IgD-negative memory B cell (primary cell): ENCODE measurements at regions not wholly inside any gene's neighbourhood (a gene's known extent, or its start where the extent isn't known, plus 50 kb on each side); places are given as distances from the start of the nearest gene placed in this dataset.
A peak's percentile ranks its signal among the peaks of the same experiment; 100 is the strongest.

Experiments used
- H3K27ac Mint-ChIP-seq, 3 donors: one replicate each; pipeline ENCODE4 v1.8.0; 2020 to 2022; ENCODE audit warnings: mild to moderate bottlenecking in 3 of 3, mixed read lengths in 3 of 3, moderate library complexity in 1 of 3
- H3K27me3 Mint-ChIP-seq: one replicate; pipeline ENCODE4 v1.8.0; 2021; ENCODE audit warnings: mixed read lengths
- H3K36me3 Mint-ChIP-seq: one replicate; pipeline ENCODE4 v1.8.0; 2020; ENCODE audit warnings: mild to moderate bottlenecking, mixed read lengths
- H3K4me1 Mint-ChIP-seq, 3 donors: one replicate each; pipeline ENCODE4 v1.8.0; 2020 to 2022; ENCODE audit warnings: mixed read lengths in 3 of 3, mild to moderate bottlenecking in 1 of 3
- H3K4me3 Mint-ChIP-seq, 4 donors: one replicate each; pipeline ENCODE4 v1.8.0; 2020 to 2022; ENCODE audit warnings: mild to moderate bottlenecking in 4 of 4, mixed read lengths in 4 of 4, moderate library complexity in 3 of 4
- H3K9me3 Mint-ChIP-seq, 3 donors: one replicate each; pipeline ENCODE4 v1.8.0; 2020 to 2021; ENCODE audit warnings: mixed read lengths in 3 of 3, mild to moderate bottlenecking in 1 of 3

DNA sequence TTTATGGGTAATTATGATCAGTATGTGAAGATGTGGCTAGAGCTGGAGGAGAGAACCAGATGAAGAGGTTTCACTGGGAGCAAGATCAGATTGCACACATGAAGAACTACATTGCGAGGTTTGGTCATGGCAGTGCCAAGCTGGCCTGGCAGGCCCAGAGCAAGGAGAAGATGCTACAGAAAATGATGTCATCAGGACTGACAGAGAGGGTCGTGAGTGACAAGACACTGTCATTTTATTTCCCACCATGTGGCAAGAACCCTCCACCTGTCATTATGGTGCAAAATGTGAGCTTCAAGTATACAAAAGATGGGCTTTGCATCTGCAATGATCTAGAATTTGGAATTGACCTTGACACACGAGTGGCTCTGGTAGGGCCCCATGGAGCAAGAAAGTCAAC lies 168.3 kb downstream of the C3orf38 start:
- H3K9me3 Mint-ChIP-seq, result peaks cover 1 to 5% (median 2%) of the 10 kb centered on the region in 3 donors
- peaks cover 2% of the 10 kb centered on the region for H3K36me3 Mint-ChIP-seq
- H3K27ac Mint-ChIP-seq, result no peak overlapping the region
- H3K27me3 Mint-ChIP-seq, result no peaks in the 10 kb centered on the region
- peaks cover 1 to 3% (median 1%) of the 10 kb centered on the region in 3 donors for H3K4me1 Mint-ChIP-seq
- peak overlapping the region in 1 of 4 donors; percentile 49 for H3K4me3 Mint-ChIP-seq

DNA sequence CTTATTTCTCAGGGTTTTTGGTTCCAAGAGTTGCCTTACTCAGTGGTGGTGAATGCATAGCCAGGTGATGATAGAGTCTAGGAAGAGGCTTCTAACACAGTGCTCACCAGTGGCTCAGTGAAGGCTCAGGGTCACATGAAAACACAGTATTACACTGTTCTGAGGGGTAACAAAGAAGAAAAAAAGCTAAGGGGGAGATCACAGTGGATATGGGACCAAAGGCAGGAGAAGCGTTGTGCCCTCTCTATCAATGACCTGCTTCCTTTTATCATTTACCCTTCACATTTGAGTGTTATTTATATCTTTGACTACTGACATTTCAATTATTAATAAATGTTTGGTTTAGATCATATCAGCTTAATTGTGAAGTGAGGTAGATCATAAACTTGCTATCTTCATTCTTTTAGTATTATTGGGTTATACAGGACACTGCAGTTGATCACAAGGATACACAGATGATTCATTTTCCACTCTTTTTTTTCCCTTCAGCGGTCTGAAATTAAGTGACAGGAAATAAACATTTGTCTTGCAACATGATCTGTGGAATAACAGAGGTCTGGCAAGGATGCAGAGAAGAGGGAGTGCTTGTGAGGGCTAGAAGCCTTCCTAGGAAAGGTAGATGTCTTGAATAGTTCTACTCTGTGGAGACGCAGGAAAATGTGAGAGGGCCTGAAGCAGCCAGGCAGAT lies 171.7 kb downstream of the C3orf38 start:
- Mint-ChIP-seq H3K36me3 (peaks cover 2% of the 10 kb centered on the region), H3K27ac (no peak overlapping the region), H3K4me1 (peaks cover 1 to 3% (median 1%) of the 10 kb centered on the region in 3 donors), H3K27me3 (no peaks in the 10 kb centered on the region), H3K4me3 (no peak overlapping the region), H3K9me3 (peaks cover 2 to 9% (median 5%) of the 10 kb centered on the region in 3 donors)

DNA sequence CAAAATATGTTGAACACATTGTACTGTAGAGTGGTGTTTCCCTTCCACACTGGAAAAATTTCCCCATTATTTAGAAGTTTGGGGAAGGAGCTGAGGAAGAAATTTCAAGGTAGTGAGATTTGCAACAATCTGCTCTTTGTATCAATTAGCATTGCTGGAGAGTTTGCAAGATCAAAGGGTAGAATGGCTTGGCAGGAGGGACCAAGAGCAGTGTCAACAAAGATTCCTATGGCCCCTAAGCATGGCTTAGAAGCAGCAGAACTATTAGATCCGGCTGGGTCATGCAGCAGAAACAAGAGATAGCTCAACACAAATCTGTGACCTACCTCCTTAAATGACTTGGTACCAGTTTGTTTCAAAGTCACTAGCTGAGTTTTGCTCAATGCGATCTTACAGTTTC lies 175.0 kb downstream of the C3orf38 start:
- Mint-ChIP-seq H3K9me3 (peaks cover 2 to 9% (median 5%) of the 10 kb centered on the region in 3 donors), H3K4me3 (no peak overlapping the region), H3K27me3 (no peaks in the 10 kb centered on the region), H3K36me3 (peaks cover 2% of the 10 kb centered on the region), H3K4me1 (no peaks in the 10 kb centered on the region), H3K27ac (no peak overlapping the region)

DNA sequence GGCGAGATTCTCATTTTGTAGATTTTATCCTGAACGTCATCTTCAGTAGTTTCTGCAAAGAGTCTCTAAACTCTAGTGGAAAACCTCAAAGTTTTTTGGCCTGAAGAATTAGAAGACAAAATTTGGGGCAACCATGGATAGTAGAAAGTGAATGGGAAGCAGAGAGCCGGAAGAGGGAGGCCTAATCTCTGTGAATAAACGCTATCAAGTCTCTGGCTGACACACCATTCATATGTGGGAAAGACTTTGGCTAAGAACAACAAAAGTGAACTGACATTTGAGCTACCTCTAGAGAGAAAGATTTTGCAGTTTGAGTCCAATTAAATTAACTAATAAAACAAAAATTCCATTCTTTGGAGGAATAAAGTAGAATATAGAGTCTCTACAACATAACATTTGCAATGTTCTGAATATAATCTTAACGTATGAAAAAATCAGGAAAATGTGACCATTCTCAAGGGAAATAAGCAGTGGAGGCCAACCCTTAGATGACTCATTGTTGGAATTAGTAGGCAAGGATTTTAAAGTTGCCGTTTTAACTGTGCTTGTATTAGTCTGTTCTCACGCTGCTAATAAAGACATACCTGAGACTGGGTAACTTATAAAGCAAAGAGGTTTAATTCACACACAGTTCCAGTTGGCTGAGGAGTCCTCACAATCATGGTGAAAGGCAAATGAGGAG lies 184.6 kb downstream of the C3orf38 start:
- no peak overlapping the region for H3K4me3 Mint-ChIP-seq
- peaks cover 6 to 21% (median 12%) of the 10 kb centered on the region in 3 donors for H3K9me3 Mint-ChIP-seq
- H3K4me1 Mint-ChIP-seq, result peaks cover 0 to 2% (median 0%) of the 10 kb centered on the region in 3 donors
- no peak overlapping the region for H3K27ac Mint-ChIP-seq
- no peaks in the 10 kb centered on the region for H3K36me3 Mint-ChIP-seq
- H3K27me3 Mint-ChIP-seq, result no peaks in the 10 kb centered on the region

DNA sequence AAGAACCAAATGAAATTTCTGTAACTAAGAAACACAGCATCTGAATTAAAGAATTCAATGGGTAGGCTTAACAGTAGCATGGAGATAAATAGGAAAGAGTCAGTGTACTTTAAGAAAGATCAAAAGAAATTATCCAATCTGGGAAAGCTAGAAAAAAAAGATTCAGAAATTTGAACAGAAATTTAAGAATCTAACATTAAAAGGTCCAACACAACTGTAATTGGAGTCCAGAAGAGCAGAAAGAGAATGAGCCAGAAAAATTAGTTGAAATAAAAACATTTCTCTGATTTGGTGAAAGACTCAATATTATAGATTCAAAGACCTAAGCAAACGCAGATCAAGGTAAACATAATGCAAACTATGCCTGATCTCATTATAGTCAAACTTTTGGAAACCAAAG lies 187.1 kb downstream of the C3orf38 start:
- Mint-ChIP-seq H3K4me1 (peaks cover 0 to 2% (median 0%) of the 10 kb centered on the region in 3 donors), H3K36me3 (no peaks in the 10 kb centered on the region), H3K27ac (no peak overlapping the region), H3K27me3 (no peaks in the 10 kb centered on the region), H3K9me3 (peaks cover 6 to 24% (median 12%) of the 10 kb centered on the region in 3 donors), H3K4me3 (no peak overlapping the region)

DNA sequence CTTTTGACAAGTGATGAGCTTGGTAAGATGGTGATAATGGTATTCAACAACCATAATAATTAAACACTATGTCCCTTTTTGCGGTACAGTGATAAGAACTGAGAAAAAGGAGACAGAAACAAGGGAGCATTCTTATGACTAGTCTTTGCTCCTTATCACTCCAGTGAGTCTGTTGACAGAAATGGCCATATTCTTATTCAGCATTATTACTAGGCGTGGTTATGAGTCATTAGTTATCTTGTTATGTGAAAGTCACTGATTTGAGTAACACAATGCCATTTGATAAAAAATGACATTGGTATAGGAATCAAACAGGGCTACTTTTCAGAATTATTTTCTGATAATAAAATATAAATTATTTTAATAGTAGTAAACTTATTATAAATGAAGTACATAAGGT lies 193.5 kb downstream of the C3orf38 start:
- Mint-ChIP-seq H3K27ac (no peak overlapping the region), H3K4me3 (no peak overlapping the region), H3K36me3 (no peaks in the 10 kb centered on the region), H3K4me1 (peaks cover 0 to 5% (median 0%) of the 10 kb centered on the region in 3 donors), H3K27me3 (no peaks in the 10 kb centered on the region), H3K9me3 (peaks cover 0 to 6% (median 3%) of the 10 kb centered on the region in 3 donors)

DNA sequence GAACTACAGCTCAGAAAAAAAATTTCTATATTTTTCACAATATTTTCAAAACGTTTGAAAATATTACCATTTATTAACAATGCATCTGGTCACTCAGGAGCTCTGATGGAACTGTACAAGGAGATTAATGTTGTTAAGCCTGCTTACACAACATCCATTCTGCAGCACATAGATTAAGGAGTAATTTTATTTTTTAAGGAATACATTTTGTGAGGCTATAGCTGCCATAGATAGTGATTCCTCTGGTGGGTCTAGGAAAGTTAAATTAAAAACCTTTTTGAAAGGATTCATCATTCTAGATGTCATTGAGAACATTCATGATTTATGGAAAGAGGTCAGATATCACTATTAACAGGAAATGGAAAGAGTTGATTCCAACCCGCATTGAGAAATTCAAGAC lies 196.9 kb downstream of the C3orf38 start:
- H3K27ac Mint-ChIP-seq, result peak overlapping the region in 1 of 3 donors; percentile 41
- peaks cover 0 to 7% (median 0%) of the 10 kb centered on the region in 3 donors for H3K9me3 Mint-ChIP-seq
- no peaks in the 10 kb centered on the region for H3K36me3 Mint-ChIP-seq
- no peaks in the 10 kb centered on the region for H3K27me3 Mint-ChIP-seq
- peaks cover 0 to 5% (median 0%) of the 10 kb centered on the region in 3 donors for H3K4me1 Mint-ChIP-seq
- no peak overlapping the region for H3K4me3 Mint-ChIP-seq

DNA sequence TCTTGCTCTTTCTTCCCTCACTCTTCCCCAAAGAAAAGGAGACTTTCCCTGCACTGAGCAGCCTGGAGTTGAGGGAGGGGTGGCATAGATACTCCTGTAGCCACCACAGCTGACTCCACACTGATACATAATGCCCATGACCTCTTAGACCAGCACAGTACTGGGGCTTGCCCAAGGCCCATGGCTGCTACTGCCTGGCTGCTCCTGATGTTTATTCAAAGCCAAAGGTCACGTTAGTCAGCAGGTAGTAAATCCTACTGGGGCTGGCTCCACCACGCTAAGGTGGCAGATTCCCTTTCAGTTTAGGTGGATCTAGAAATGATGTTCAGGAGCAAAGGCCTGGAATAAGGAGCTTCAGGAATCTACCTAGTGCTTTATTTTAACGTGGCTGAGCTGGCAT lies 212.7 kb downstream of the C3orf38 start:
- H3K4me3 Mint-ChIP-seq, result no peak overlapping the region
- H3K4me1 Mint-ChIP-seq, result peaks cover 0 to 5% (median 0%) of the 10 kb centered on the region in 3 donors
- no peaks in the 10 kb centered on the region for H3K36me3 Mint-ChIP-seq
- peaks cover 2 to 9% (median 3%) of the 10 kb centered on the region in 3 donors for H3K9me3 Mint-ChIP-seq
- no peak overlapping the region for H3K27ac Mint-ChIP-seq
- no peaks in the 10 kb centered on the region for H3K27me3 Mint-ChIP-seq

DNA sequence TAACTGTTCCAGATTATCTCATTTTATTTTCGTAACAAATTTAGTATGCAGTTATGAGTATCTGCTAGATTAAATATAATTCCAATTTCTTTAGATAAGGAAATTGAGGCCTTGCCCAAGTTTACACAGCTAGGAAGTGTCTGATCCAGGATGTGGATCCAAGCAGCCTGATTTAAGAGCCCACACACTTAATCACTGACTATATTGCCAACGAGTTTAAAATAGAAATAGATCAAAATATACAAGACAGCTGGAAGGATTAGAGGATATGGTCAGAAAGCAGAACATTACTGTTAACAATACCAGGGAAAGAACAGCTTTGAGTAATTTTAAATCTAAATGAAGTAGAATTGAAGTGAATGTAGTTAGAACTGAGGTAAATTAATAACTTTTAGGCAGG lies 215.2 kb downstream of the C3orf38 start:
- H3K36me3 Mint-ChIP-seq, result peaks cover 6% of the 10 kb centered on the region
- H3K27me3 Mint-ChIP-seq, result no peaks in the 10 kb centered on the region
- H3K4me1 Mint-ChIP-seq, result peaks cover 0 to 5% (median 0%) of the 10 kb centered on the region in 3 donors
- no peak overlapping the region for H3K4me3 Mint-ChIP-seq
- H3K27ac Mint-ChIP-seq, result no peak overlapping the region
- H3K9me3 Mint-ChIP-seq, result peaks cover 0 to 13% (median 3%) of the 10 kb centered on the region in 3 donors

DNA sequence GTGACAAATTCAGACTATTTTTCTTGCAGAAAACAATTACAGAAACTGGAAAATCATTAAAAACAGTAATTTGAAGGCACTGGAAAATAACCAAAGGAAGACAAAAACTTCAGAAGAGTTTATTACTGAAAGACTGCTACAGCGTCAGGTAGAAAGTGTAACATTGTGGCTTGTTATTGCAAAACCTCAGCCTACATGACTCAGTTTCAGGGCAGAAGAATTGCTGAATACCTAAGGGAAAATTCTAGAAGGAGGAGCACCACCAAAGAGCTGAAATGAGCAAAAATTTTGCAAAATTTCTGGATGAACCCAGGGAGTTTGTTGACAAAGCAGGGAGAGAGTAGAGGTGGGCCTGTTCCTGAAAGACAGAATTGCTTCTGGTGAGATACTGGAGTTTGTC lies 219.6 kb downstream of the C3orf38 start:
- Mint-ChIP-seq H3K27me3 (no peaks in the 10 kb centered on the region), H3K4me3 (no peak overlapping the region), H3K9me3 (peaks cover 3 to 15% (median 3%) of the 10 kb centered on the region in 3 donors), H3K36me3 (peaks cover 8% of the 10 kb centered on the region), H3K4me1 (no peaks in the 10 kb centered on the region), H3K27ac (no peak overlapping the region)

DNA sequence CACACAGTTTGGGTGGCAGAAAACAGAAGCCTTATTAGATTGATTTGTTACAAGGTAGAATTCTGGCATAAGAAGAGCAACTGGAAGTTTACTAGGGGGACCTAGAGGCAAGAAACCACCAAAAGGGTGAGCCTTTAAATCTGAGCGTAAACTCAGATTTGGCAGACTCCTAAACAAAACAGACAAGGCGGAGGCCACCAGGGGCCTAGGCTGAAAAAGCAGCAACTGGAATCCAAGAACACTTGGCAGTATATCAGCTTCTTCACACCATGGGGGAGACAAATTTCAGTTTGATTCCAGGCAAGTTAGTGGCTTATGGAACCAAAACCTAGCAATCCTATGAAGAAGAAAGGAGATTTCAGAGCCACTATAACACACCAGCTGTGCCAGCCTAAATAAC lies 220.0 kb downstream of the C3orf38 start:
- H3K4me3 Mint-ChIP-seq, result no peak overlapping the region
- H3K27me3 Mint-ChIP-seq, result no peaks in the 10 kb centered on the region
- peaks cover 3 to 15% (median 3%) of the 10 kb centered on the region in 3 donors for H3K9me3 Mint-ChIP-seq
- H3K27ac Mint-ChIP-seq, result no peak overlapping the region
- H3K4me1 Mint-ChIP-seq, result no peaks in the 10 kb centered on the region
- peaks cover 8% of the 10 kb centered on the region for H3K36me3 Mint-ChIP-seq

DNA sequence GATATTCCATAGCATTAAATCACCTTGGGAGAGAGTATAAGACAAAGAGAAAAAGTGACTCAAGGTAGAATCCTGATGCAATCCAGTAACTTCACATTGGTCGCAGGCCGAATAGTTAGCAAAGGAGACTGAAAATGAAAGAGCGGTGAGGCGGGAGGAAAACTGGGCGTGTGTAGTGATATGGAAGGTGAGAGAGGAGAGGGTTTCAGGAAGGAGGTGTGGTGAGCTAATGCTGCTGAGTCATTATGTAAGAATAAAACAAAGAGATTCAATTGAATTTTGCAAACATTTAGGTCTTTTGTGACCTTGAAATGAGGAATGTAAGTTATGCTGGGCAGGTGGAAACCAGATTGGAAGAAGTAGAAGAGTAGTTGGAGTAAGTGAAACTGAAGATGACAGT lies 235.3 kb downstream of the C3orf38 start:
- no peak overlapping the region for H3K4me3 Mint-ChIP-seq
- peaks cover 0 to 4% (median 2%) of the 10 kb centered on the region in 3 donors for H3K4me1 Mint-ChIP-seq
- no peaks in the 10 kb centered on the region for H3K27me3 Mint-ChIP-seq
- peaks cover 0 to 7% (median 0%) of the 10 kb centered on the region in 3 donors for H3K9me3 Mint-ChIP-seq
- peaks cover 1% of the 10 kb centered on the region for H3K36me3 Mint-ChIP-seq
- H3K27ac Mint-ChIP-seq, result no peak overlapping the region

DNA sequence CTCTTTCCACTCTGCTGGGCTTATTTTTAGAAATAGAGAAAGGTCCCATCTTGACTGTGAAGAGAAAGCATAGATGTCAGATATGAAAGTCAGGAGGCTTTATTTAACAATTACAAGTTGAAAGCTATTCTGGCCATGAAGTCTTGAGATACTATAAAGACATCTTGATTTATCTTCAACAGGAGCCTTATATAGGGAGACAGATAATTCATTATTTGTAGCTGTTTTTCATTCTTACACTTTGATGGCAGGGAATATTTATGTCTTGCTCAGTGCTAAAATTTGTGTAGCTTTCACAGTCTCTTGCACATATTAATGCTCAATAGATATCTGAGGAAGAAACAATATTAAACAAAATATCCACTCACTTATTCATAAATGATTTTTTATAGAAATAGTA lies 248.8 kb downstream of the C3orf38 start:
- H3K27me3 Mint-ChIP-seq, result no peaks in the 10 kb centered on the region
- no peak overlapping the region for H3K27ac Mint-ChIP-seq
- H3K4me3 Mint-ChIP-seq, result no peak overlapping the region
- no peaks in the 10 kb centered on the region for H3K36me3 Mint-ChIP-seq
- peaks cover 0 to 2% (median 0%) of the 10 kb centered on the region in 3 donors for H3K9me3 Mint-ChIP-seq
- no peaks in the 10 kb centered on the region for H3K4me1 Mint-ChIP-seq

DNA sequence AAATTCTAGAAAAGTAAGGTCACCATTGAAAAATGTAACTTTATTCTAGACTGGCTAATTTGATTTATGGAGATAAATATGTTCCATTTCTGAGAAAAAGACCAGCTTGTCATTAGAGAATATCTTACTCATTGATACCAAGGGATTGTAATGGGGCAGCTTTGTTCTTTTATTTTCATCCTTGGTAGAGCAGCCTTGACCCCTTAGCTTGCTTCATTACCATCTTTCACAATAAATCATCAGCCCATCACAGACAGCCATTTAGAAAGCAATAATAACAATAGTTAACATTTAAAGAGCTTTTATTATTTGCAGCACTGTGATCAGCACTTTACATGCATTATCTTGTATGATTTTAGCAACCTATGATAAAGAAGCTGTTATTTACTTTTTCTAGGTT lies 253.6 kb downstream of the C3orf38 start:
- peaks cover 3% of the 10 kb centered on the region for H3K36me3 Mint-ChIP-seq
- H3K4me1 Mint-ChIP-seq, result peaks cover 0 to 2% (median 0%) of the 10 kb centered on the region in 3 donors
- peaks cover 2% of the 10 kb centered on the region for H3K27me3 Mint-ChIP-seq
- no peak overlapping the region for H3K4me3 Mint-ChIP-seq
- no peaks in the 10 kb centered on the region for H3K9me3 Mint-ChIP-seq
- no peak overlapping the region for H3K27ac Mint-ChIP-seq

DNA sequence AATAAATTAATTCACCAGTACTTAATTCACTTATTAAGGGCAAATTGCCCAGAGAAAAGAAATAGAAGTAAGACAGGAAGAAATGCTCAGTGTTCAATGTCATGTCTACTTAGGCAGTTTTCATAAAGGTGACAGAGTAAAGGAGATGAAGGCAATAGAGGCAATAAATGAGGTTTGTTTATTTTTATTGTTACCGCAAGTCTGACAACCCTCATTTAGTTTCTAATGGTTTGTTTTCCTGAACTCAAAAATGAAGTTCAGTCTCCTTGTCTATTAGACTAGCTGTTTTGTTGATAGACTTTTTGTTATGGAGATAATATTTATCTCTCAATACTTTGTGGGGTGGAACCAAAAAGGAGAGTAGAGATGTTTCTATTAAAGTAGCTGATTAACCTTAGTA lies 258.3 kb downstream of the C3orf38 start:
- Mint-ChIP-seq H3K36me3 (peaks cover 3% of the 10 kb centered on the region), H3K4me3 (no peak overlapping the region), H3K4me1 (peaks cover 2 to 6% (median 4%) of the 10 kb centered on the region in 3 donors), H3K9me3 (no peaks in the 10 kb centered on the region), H3K27ac (peak overlapping the region in 1 of 3 donors; percentile 10), H3K27me3 (peaks cover 2% of the 10 kb centered on the region)
